ENCODE measurements at regions not wholly inside any gene's neighbourhood (a gene's known extent, or its start where the extent isn't known, plus 50 kb on each side); places are given as distances from the start of the nearest gene placed in this dataset.

DNA sequence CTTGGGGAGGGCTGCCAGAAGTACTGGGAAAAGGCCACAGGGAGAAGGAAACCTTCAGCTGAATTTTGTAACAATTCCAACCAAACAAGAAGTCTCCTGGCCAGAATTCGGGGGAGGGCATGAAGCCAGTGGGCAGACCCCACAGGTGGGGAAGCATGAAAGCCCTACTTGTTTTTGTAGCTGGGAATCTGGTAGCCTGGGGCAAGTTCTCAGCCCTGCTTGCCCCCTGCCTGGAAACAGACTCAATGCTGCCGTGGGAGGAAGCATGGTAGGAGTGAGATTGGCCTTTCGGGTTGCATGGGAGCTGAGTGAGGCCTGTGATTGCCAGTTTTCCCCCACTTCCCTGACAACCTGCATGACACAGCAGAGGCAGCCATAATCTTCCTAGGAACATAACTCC lies 259.2 kb upstream of the RMST start:
- intact Hi-C loops (cut with micrococcal nuclease; ENCODE audit: unreplicated experiment): no loop called here
- Histone ChIP-seq H3K4me1 (ENCODE audit: insufficient read depth, low read length, poor library complexity, severe bottlenecking) (no peaks in the 10 kb centered on the region), H3K4me3 (ENCODE audit: low read depth, low read length, poor library complexity, severe bottlenecking) (no peak overlapping the region), H3K36me3 (ENCODE audit: insufficient read depth, low read length, poor library complexity, severe bottlenecking) (no peaks in the 10 kb centered on the region), H3K27me3 (replicated peaks; ENCODE audit: insufficient read depth, low read depth, low read length, poor library complexity) (no peaks in the 10 kb centered on the region), H3K9me3 (ENCODE audit: low read depth, low read length, poor library complexity, severe bottlenecking) (no peaks in the 10 kb centered on the region), H3K27ac (ENCODE audit: low read depth, low read length, poor library complexity, severe bottlenecking) (no peak overlapping the region)
- CTCF ChIA-PET: no interaction called here
- no TSS peak for BruUV-seq (replicated peaks)
- TF ChIP-seq EZH2 (IDR thresholded peaks at IDR 0.05; ENCODE audit: borderline replicate concordance, low read depth, low read length, poor library complexity, severe bottlenecking) (no peak), CTCF (conservative IDR thresholded peaks at IDR 0.05; ENCODE audit: low read depth, low read length) (no peak)
- POLR2A ChIA-PET (ENCODE audit: low non-redundant PET): no interaction called here
- no peak for DNase-seq (ENCODE audit: low spot score)

- Histone ChIP-seq H3K9me3 (ENCODE audit: low read depth, low read length, poor library complexity, severe bottlenecking) (no peaks in the 10 kb centered on the region), H3K27me3 (replicated peaks; ENCODE audit: insufficient read depth, low read depth, low read length, poor library complexity) (no peaks in the 10 kb centered on the region), H3K36me3 (ENCODE audit: insufficient read depth, low read length, poor library complexity, severe bottlenecking) (no peaks in the 10 kb centered on the region), H3K4me3 (ENCODE audit: low read depth, low read length, poor library complexity, severe bottlenecking) (no peak overlapping the region), H3K4me1 (ENCODE audit: insufficient read depth, low read length, poor library complexity, severe bottlenecking) (no peaks in the 10 kb centered on the region), H3K27ac (ENCODE audit: low read depth, low read length, poor library complexity, severe bottlenecking) (no peak overlapping the region)
- no TSS peak for BruUV-seq (replicated peaks)
- TF ChIP-seq EZH2 (IDR thresholded peaks at IDR 0.05; ENCODE audit: borderline replicate concordance, low read depth, low read length, poor library complexity, severe bottlenecking) (no peak), CTCF (conservative IDR thresholded peaks at IDR 0.05; ENCODE audit: low read depth, low read length) (no peak)
- ChIA-PET POLR2A (ENCODE audit: low non-redundant PET) (no interaction called here), CTCF (no interaction called here)
- intact Hi-C loops (cut with micrococcal nuclease; ENCODE audit: unreplicated experiment): no loop called here
- DNase-seq (ENCODE audit: low spot score): no peak
Observed at GRCh38 chr12:97209997-97210396, 252.6 kb upstream of the RMST start.

- H3K9me3 ChIP-seq (ENCODE audit: low read depth, low read length, poor library complexity, severe bottlenecking): no peaks in the 10 kb centered on the region
- DNase-seq (ENCODE audit: low spot score): no peak
- H3K27me3 ChIP-seq (replicated peaks; ENCODE audit: insufficient read depth, low read depth, low read length, poor library complexity): peaks cover 4% of the 10 kb centered on the region
- H3K4me3 ChIP-seq (ENCODE audit: low read depth, low read length, poor library complexity, severe bottlenecking): no peak overlapping the region
- ChIA-PET CTCF (no interaction called here), POLR2A (ENCODE audit: low non-redundant PET) (no interaction called here)
- no TSS peak for BruUV-seq (replicated peaks)
- no peaks in the 10 kb centered on the region for H3K36me3 ChIP-seq (ENCODE audit: insufficient read depth, low read length, poor library complexity, severe bottlenecking)
- intact Hi-C loops (cut with micrococcal nuclease; ENCODE audit: unreplicated experiment): no loop called here
- H3K4me1 ChIP-seq (ENCODE audit: insufficient read depth, low read length, poor library complexity, severe bottlenecking): no peaks in the 10 kb centered on the region
- H3K27ac ChIP-seq (ENCODE audit: low read depth, low read length, poor library complexity, severe bottlenecking): no peak overlapping the region
- TF ChIP-seq CTCF (conservative IDR thresholded peaks at IDR 0.05; ENCODE audit: low read depth, low read length): no peak
- no peak for TF ChIP-seq EZH2 (IDR thresholded peaks at IDR 0.05; ENCODE audit: borderline replicate concordance, low read depth, low read length, poor library complexity, severe bottlenecking)
Observed at GRCh38 chr12:97211416-97211930, 251.1 kb upstream of the RMST start.

All from A673 (cell line).